RWPE2 (cell line): ENCODE measurements at regions not wholly inside any gene's neighbourhood (a gene's known extent, or its start where the extent isn't known, plus 50 kb on each side); places are given as distances from the start of the nearest gene placed in this dataset.

Source experiments
- ATAC-seq: fragments of 200-7000 bp; cut with Tn5 transposase; 3 replicates; pipeline ENCODE4 v1.9.1; 2021; ENCODE audit warnings: low read depth
- DNase-seq: peaks from one replicate; pipeline ENCODE4 v3.0.0-alpha.2; 2020; ENCODE audit warnings: low spot score
- H3K27ac ChIP-seq: fragments of 450-650 bp; 2 replicates; pipeline ENCODE4 v1.5.1; 2017; ENCODE audit warnings: mild to moderate bottlenecking; ENCODE audit not compliant: poor library complexity, severe bottlenecking
- H3K27me3 ChIP-seq: fragments of 250-450 bp; sonication (Bioruptor Pico); 2 replicates; pipeline ENCODE4 v1.5.1; 2021; ENCODE audit warnings: mild to moderate bottlenecking, moderate library complexity; ENCODE audit not compliant: insufficient read depth, poor library complexity, severe bottlenecking
- H3K36me3 ChIP-seq: fragments of 250-450 bp; sonication (Bioruptor Pico); 2 replicates; pipeline ENCODE4 v1.5.1; 2020; ENCODE audit warnings: low read depth, mild to moderate bottlenecking, moderate library complexity
- H3K4me1 ChIP-seq: fragments of 250-450 bp; sonication (Bioruptor Pico); 2 replicates; pipeline ENCODE4 v1.5.1; 2021; ENCODE audit warnings: mild to moderate bottlenecking, moderate library complexity; ENCODE audit not compliant: insufficient read depth, poor library complexity, severe bottlenecking
- H3K4me3 ChIP-seq: fragments of 250-450 bp; sonication (Bioruptor Pico); 2 replicates; pipeline ENCODE4 v1.5.1; 2021; ENCODE audit warnings: mild to moderate bottlenecking, moderate library complexity; ENCODE audit not compliant: severe bottlenecking
- H3K9me3 ChIP-seq: fragments of 250-450 bp; sonication (Bioruptor Pico); 2 replicates; pipeline ENCODE4 v1.5.1; 2021; ENCODE audit warnings: mild to moderate bottlenecking, moderate library complexity; ENCODE audit not compliant: severe bottlenecking
- TF ChIP-seq, protein P1 (sequence below): fragments of 450-650 bp; IDR thresholded peaks from one replicate; pipeline ENCODE4 v1.5.1; 2017; ENCODE audit warnings: mild to moderate bottlenecking, moderate library complexity; ENCODE audit not compliant: poor library complexity, severe bottlenecking

DNA sequence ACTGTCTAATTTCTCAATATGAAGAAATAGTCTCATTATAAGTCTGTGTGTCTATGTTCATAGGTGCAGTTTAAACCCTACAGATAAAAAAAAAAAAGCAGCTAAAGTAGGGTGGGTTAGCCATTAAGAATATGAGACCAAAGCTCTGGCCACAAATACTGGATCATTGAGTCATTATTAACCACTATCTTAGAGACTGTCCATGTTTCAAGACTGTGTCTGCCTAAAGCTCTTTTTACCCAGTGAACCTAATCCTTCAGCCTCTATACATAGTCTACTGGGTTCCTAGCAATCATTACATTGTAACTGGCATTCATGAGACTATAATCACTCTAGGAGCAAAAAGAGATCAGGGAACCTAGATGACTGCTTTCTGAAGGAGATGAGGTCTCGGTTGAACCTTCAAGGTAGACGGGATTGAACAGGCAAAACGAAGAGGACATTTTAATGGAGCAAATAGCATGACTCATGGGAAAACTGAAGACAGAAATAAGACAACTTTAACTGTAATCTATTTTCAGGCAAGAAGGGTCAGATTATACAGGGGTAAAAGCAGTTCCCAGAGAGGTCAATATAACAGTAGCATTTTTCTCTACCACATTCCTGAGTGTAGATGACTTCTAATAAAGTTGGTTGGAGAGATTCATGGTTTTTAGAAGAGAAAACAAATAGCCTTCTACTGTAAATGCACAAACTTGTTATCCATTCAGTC is 64.0 kb upstream of the FIBIN start:
- H3K27me3 ChIP-seq, result no peaks in the 10 kb centered on the region
- no peak overlapping the region for H3K4me3 ChIP-seq
- DNase-seq (no peak), ATAC-seq (no peak)
- H3K4me1 ChIP-seq, result no peaks in the 10 kb centered on the region
- H3K9me3 ChIP-seq, result no peaks in the 10 kb centered on the region
- H3K36me3 ChIP-seq, result no peaks in the 10 kb centered on the region
- TF ChIP-seq, protein P1, sequence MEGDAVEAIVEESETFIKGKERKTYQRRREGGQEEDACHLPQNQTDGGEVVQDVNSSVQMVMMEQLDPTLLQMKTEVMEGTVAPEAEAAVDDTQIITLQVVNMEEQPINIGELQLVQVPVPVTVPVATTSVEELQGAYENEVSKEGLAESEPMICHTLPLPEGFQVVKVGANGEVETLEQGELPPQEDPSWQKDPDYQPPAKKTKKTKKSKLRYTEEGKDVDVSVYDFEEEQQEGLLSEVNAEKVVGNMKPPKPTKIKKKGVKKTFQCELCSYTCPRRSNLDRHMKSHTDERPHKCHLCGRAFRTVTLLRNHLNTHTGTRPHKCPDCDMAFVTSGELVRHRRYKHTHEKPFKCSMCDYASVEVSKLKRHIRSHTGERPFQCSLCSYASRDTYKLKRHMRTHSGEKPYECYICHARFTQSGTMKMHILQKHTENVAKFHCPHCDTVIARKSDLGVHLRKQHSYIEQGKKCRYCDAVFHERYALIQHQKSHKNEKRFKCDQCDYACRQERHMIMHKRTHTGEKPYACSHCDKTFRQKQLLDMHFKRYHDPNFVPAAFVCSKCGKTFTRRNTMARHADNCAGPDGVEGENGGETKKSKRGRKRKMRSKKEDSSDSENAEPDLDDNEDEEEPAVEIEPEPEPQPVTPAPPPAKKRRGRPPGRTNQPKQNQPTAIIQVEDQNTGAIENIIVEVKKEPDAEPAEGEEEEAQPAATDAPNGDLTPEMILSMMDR, result no peak
- no peak overlapping the region for H3K27ac ChIP-seq

DNA sequence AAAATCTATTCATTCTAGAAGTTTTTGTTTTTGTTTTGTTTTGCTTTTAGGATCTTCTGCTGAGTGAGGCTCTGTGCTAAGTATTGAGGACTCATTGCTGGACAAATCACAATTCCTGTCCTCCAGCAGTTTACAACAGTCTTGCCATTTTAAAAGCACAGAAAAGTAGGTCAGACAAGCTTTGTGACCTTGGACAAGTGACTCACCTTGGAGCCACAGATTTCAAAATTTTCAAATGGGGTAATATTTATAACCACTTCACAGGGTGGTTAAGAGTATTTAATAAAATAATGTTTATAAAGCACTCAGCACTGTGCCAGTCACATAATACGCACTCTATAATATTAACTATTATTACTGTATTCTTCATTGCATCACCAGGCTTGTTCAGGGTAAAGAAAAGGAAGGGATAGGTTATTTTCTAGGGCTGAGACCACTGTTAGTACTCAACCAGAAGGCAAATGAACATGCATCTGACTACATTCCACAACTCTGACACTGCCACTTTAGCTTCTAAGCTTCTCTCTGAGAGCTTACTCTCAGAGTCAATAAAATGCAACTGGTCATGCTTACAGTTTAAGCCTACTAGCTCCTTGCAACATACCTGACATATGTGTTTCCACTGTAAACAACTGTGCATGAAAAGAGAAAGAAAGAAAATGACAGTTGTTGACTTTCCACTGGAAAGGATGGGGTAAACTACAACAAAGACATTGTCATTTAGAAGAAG is 63.2 kb upstream of the FIBIN start:
- H3K9me3 ChIP-seq, result no peaks in the 10 kb centered on the region
- TF ChIP-seq, protein P1, result no peak
- H3K27ac ChIP-seq, result no peak overlapping the region
- ATAC-seq (no peak; the same call in 2 of the 3 replicates), DNase-seq (no peak)
- no peak overlapping the region for H3K4me3 ChIP-seq
- H3K27me3 ChIP-seq, result no peaks in the 10 kb centered on the region
- H3K4me1 ChIP-seq, result no peaks in the 10 kb centered on the region
- H3K36me3 ChIP-seq, result no peaks in the 10 kb centered on the region

DNA sequence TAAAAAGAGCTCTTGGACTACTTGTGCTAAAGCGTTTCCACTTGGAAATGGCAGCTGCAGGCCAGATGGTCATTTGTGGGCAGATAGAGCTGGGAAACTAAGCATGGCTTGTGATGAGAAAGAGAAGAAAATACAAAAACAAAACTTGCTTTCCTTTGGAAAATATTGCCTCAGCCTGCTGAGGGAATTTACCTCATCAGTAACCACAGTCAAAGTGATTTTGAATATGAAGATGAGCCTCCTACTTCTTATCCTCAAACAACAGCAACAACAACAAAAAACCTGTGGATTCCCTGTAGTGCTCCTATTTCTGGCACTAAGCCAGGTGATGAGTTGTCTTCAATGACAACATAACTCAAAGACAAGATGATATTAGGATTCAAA is 62.7 kb upstream of the FIBIN start:
- no peak overlapping the region for H3K4me3 ChIP-seq
- no peaks in the 10 kb centered on the region for H3K4me1 ChIP-seq
- no peaks in the 10 kb centered on the region for H3K9me3 ChIP-seq
- TF ChIP-seq, protein P1, result no peak
- no peaks in the 10 kb centered on the region for H3K36me3 ChIP-seq
- DNase-seq, result no peak
- no peak for ATAC-seq
- H3K27ac ChIP-seq, result no peak overlapping the region
- no peaks in the 10 kb centered on the region for H3K27me3 ChIP-seq

DNA sequence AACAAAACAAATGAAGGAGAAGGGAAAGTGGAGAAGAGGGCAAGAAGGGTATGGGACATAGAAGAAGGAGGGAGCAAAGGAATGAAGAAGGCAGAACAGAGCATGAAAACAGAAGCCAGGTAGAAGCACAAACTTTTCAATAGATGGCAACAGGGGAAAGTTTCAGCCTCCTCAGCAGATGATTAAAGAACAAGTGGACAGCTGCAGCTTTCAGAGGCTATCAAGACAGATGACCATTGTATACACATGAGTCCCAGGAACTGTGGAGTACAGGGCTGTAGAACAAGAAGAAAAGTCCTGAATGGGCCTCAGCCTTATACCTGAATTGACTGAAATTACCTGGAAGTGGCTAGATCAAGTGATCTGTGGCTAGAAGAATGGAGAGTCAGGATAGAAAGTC is 62.0 kb upstream of the FIBIN start:
- Histone ChIP-seq H3K27me3 (no peaks in the 10 kb centered on the region), H3K4me3 (no peak overlapping the region), H3K36me3 (no peaks in the 10 kb centered on the region), H3K27ac (no peak overlapping the region), H3K9me3 (no peaks in the 10 kb centered on the region), H3K4me1 (no peaks in the 10 kb centered on the region)
- TF ChIP-seq, protein P1, result no peak
- DNase-seq (no peak), ATAC-seq (no peak)

DNA sequence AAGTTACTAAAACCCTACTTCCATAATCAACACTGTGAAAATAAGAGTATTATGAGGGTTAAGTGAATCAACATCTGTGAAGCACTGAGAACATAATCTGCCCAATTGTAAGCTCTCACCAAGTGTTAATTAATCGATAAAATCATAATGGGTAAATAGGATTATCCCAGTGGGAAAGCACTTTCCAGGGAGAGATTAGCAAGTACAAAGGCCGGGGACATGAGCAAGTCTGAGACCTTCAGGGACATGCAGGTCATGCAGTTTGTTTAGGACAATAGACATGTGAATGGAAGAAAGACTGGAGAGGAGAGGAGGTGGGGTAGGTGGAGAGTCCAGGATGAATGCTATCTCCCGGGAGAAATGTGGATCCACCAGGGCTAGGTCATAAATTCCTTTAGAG is 57.8 kb upstream of the FIBIN start:
- H3K4me1 ChIP-seq, result no peaks in the 10 kb centered on the region
- H3K9me3 ChIP-seq, result no peaks in the 10 kb centered on the region
- no peaks in the 10 kb centered on the region for H3K36me3 ChIP-seq
- no peak for ATAC-seq
- TF ChIP-seq, protein P1, result no peak
- H3K27ac ChIP-seq, result no peak overlapping the region
- H3K4me3 ChIP-seq, result no peak overlapping the region
- no peaks in the 10 kb centered on the region for H3K27me3 ChIP-seq
- no peak for DNase-seq
